Type B pancreatic cell (in vitro differentiated cells): ENCODE measurements at regions not wholly inside any gene's neighbourhood (a gene's known extent, or its start where the extent isn't known, plus 50 kb on each side); places are given as distances from the start of the nearest gene placed in this dataset.

ENCODE experiments used
- DNase-seq: peaks from one replicate; pipeline ENCODE4 v3.0.0; 2021; ENCODE audit warnings: mixed read lengths; ENCODE audit not compliant: unreplicated experiment; ENCODE audit errors: extremely low spot score
- H3K27ac Mint-ChIP-seq: 2 replicates; pipeline ENCODE4 v1.8.0; 2021; ENCODE audit warnings: mild to moderate bottlenecking, mixed read lengths
- H3K27me3 Mint-ChIP-seq: 2 replicates; pipeline ENCODE4 v1.8.0; 2021; ENCODE audit warnings: mixed read lengths
- H3K36me3 Mint-ChIP-seq: 2 replicates; pipeline ENCODE4 v1.8.0; 2021; ENCODE audit warnings: mixed read lengths
- H3K4me1 Mint-ChIP-seq: one replicate; pipeline ENCODE4 v1.8.0; 2021; ENCODE audit warnings: mixed read lengths; ENCODE audit not compliant: unreplicated experiment
- H3K4me3 Mint-ChIP-seq: 2 replicates; pipeline ENCODE4 v1.8.0; 2021; ENCODE audit warnings: mild to moderate bottlenecking, mixed read lengths
- H3K9me3 Mint-ChIP-seq: 2 replicates; pipeline ENCODE4 v1.8.0; 2021; ENCODE audit warnings: mixed read lengths
- TF ChIP-seq, protein P1 (sequence below): fragments of 200-600 bp; sonication (generic); conservative IDR thresholded peaks from 2 replicates; pipeline ENCODE4 v1.5.0; 2021; ENCODE audit warnings: antibody characterized with exemption, mild to moderate bottlenecking

DNA sequence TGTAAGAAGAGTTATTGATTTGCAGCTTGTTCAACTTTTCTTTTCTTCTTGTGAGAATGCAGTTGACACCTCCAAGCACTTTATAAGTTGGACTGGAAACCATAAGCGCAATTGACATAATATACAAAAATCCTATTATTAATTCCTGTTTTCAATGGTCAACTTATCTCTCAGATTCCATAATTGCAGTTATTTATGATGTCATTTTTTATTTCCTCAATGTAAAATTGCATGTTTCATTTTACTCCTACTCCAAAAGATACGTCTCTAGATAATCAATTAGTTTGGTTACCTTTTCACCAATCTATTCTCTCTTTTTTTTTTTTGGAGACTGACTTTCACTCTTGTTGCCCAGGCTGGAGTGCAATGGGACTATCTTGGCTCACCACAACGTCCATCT is 1416.1 kb upstream of the CDH6 start:
- Mint-ChIP-seq H3K27ac (no peak overlapping the region), H3K4me3 (no peak overlapping the region), H3K36me3 (no peaks in the 10 kb centered on the region), H3K4me1 (peaks cover 6% of the 10 kb centered on the region), H3K27me3 (no peaks in the 10 kb centered on the region), H3K9me3 (no peaks in the 10 kb centered on the region)
- TF ChIP-seq, protein P1, sequence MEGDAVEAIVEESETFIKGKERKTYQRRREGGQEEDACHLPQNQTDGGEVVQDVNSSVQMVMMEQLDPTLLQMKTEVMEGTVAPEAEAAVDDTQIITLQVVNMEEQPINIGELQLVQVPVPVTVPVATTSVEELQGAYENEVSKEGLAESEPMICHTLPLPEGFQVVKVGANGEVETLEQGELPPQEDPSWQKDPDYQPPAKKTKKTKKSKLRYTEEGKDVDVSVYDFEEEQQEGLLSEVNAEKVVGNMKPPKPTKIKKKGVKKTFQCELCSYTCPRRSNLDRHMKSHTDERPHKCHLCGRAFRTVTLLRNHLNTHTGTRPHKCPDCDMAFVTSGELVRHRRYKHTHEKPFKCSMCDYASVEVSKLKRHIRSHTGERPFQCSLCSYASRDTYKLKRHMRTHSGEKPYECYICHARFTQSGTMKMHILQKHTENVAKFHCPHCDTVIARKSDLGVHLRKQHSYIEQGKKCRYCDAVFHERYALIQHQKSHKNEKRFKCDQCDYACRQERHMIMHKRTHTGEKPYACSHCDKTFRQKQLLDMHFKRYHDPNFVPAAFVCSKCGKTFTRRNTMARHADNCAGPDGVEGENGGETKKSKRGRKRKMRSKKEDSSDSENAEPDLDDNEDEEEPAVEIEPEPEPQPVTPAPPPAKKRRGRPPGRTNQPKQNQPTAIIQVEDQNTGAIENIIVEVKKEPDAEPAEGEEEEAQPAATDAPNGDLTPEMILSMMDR: no peak
- DNase-seq: no peak

DNA sequence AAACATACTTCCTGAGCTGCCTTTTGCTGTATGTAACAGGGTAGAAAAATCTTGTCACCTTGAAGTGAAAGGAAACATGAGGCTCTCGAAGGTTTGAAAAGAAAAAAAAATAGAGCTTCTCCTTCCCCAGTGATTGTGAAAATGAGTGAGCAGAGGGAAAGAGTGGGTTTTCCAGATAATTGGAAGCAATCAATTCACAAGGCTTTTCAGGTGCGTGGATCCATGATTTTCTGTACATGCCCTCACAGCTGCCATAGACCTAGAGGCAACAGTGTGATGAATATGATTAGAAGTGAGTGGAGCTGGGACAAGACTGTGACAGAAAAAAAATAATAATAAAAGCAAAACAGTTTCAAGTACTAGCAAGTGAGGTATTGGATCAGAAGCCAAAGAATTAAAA is 1422.5 kb upstream of the CDH6 start:
- H3K36me3 Mint-ChIP-seq: no peaks in the 10 kb centered on the region
- no peaks in the 10 kb centered on the region for H3K4me1 Mint-ChIP-seq
- TF ChIP-seq, protein P1: no peak
- no peak overlapping the region for H3K27ac Mint-ChIP-seq
- H3K27me3 Mint-ChIP-seq: no peaks in the 10 kb centered on the region
- no peak overlapping the region for H3K4me3 Mint-ChIP-seq
- DNase-seq: no peak
- no peaks in the 10 kb centered on the region for H3K9me3 Mint-ChIP-seq

DNA sequence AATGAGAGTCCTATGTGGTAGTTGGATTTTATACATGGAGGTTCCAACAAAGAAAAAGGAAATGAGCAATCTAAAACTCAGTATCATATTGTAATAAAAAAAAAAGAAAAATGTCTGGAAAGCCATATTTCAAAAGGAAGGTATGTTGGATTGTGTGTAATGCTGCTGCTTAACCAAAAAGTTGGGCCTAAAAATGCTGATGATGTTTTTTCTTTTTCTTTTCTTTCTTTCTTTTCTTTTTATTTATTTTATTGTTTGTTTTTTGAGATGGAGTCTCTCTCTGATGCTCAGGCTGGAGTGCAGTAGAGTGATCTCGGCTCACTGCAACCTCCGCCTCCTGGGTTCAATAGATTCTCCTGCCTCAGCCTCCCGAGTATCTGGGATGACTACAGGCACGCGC is 1424.0 kb upstream of the CDH6 start:
- Mint-ChIP-seq H3K36me3 (no peaks in the 10 kb centered on the region), H3K27ac (no peak overlapping the region), H3K4me3 (no peak overlapping the region), H3K27me3 (no peaks in the 10 kb centered on the region), H3K4me1 (no peaks in the 10 kb centered on the region), H3K9me3 (no peaks in the 10 kb centered on the region)
- TF ChIP-seq, protein P1: no peak
- DNase-seq: no peak

DNA sequence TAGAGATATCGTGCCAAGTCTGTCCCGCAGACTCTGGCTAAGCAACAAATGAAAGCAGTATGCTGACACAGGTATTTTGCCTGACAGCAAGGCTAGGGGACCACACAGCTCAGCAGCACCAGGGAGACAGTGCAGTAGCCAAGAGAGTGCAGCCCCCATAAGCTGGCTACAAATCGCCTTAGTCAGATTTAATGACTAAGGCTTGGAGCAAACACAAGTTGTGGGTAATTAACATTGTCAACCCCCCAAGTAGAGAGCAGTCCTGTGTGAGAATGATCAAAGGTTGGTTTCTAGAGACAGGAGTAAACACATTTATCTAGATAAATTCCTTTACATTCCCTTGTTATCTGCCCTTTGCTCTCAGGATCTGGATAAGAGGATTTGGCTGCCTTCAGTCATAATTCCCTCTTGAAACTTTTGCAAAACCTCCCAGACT is 1434.5 kb upstream of the CDH6 start:
- Mint-ChIP-seq H3K4me3 (no peak overlapping the region), H3K27me3 (peaks cover 3% of the 10 kb centered on the region), H3K9me3 (no peaks in the 10 kb centered on the region), H3K4me1 (no peaks in the 10 kb centered on the region), H3K36me3 (no peaks in the 10 kb centered on the region), H3K27ac (no peak overlapping the region)
- TF ChIP-seq, protein P1: no peak
- DNase-seq: no peak

DNA sequence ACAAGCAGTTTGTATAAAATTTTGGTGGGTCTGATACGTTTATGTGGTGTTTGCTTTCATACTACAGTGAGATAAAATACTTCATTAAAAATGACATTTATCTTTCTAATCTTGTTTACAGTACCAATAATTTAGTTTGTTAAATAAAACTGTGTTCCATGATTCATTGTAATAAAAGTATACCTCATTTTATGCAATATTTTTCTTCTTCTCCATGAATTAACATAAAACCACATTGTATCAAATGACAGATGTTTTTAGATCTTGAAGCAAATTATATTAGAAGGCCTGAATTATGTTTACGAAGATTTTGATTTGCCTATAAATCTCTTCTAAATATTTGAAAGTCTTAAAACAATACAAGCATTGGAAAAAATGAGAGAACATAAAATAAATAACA is 1443.0 kb upstream of the CDH6 start:
- Mint-ChIP-seq H3K27ac (no peak overlapping the region), H3K27me3 (peaks cover 3% of the 10 kb centered on the region), H3K4me1 (no peaks in the 10 kb centered on the region), H3K4me3 (no peak overlapping the region), H3K36me3 (no peaks in the 10 kb centered on the region), H3K9me3 (no peaks in the 10 kb centered on the region)
- TF ChIP-seq, protein P1: no peak
- DNase-seq: no peak

DNA sequence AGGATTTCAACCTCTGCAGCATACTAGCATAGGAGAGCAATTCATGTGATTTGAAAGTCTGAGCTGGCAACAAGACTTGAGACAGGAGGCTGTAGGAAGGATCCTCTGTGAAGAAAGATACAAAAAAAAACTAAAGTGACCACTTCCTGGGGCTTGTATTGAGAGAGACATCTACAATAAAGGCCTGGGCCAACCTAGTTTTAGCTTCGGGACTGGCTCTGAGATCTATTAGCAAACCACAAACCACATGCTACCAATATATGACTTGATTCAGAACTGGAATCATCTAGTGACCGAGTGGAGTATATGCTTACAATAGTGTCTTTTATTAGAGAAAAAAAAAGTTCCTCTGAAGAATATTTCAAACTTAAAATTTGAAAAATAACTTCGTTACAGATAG is 1448.9 kb upstream of the CDH6 start:
- Mint-ChIP-seq H3K9me3 (no peaks in the 10 kb centered on the region), H3K4me3 (no peak overlapping the region), H3K27me3 (no peaks in the 10 kb centered on the region), H3K36me3 (no peaks in the 10 kb centered on the region), H3K4me1 (no peaks in the 10 kb centered on the region), H3K27ac (no peak overlapping the region)
- TF ChIP-seq, protein P1: no peak
- no peak for DNase-seq
